HEK293 (cell line): ENCODE measurements at regions not wholly inside any gene's neighbourhood (a gene's known extent, or its start where the extent isn't known, plus 50 kb on each side); places are given as distances from the start of the nearest gene placed in this dataset.

Experiments used
- CTCF ChIA-PET: fragments of 350-600 bp; formaldehyde crosslinking; extraction: SDS; loops from one replicate; lab custom pipeline; 2021; ENCODE audit warnings: antibody characterized with exemption; lab: Yijun Ruan, JAX
- POLR2A ChIA-PET: fragments of 300-600 bp; formaldehyde crosslinking; extraction: SDS; loops from one replicate; lab custom pipeline; 2020; ENCODE audit warnings: antibody characterized with exemption, inconsistent platforms; lab: Yijun Ruan, JAX
- H3K27ac ChIP-seq: fragments of 200-500 bp; sonication (Bioruptor generic); 2 replicates; pipeline ENCODE4 v1.5.1; 2014; ENCODE audit warnings: low read depth, low read length, control low read depth, inconsistent platforms; ENCODE audit errors: extremely low read depth
- H3K36me3 ChIP-seq, 2 experiments: fragments of 200-500 bp in 1 of 2; sonication (Bioruptor generic) in 1 of 2; 1 replicate in 1 of 2; 2 replicates in 1 of 2; pipeline ENCODE4 v1.5.1; 2014 to 2017; ENCODE audit warnings: inconsistent platforms in 2 of 2, low read length in 2 of 2; ENCODE audit not compliant: control insufficient read depth in 2 of 2, insufficient read depth in 1 of 2
- H3K4me1 ChIP-seq: fragments of 200-500 bp; sonication (Bioruptor generic); 2 replicates; pipeline ENCODE4 v1.5.1; 2014; ENCODE audit warnings: mild to moderate bottlenecking, low read length, inconsistent platforms; ENCODE audit not compliant: control insufficient read depth, insufficient read depth
- H3K4me3 ChIP-seq: 2 replicates; pipeline ENCODE4 v1.5.1; 2011; ENCODE audit warnings: low read depth, mild to moderate bottlenecking, control low read depth, low read length, moderate library complexity
- H3K9me3 ChIP-seq: fragments of 200-500 bp; sonication (Bioruptor generic); 2 replicates; pipeline ENCODE4 v1.5.1; 2014; ENCODE audit warnings: low read depth, low read length, inconsistent platforms; ENCODE audit not compliant: control insufficient read depth, insufficient read depth
- GLIS2 ChIP-seq: fragments of 450-650 bp; formaldehyde crosslinking; IDR thresholded peaks from 2 replicates; pipeline ENCODE4 v1.5.1; 2016; ENCODE audit warnings: missing biosample characterization, missing genetic modification characterization
- ZFP69B ChIP-seq: fragments of 450-650 bp; formaldehyde crosslinking; IDR thresholded peaks from 2 replicates; pipeline ENCODE4 v1.5.1; 2016; ENCODE audit warnings: missing biosample characterization, missing genetic modification characterization
- ZNF132 ChIP-seq: fragments of 450-650 bp; formaldehyde crosslinking; IDR thresholded peaks from 2 replicates; pipeline ENCODE4 v1.5.1; 2017; ENCODE audit warnings: missing biosample characterization, missing genetic modification characterization, borderline replicate concordance
- ZNF155 ChIP-seq: fragments of 450-650 bp; formaldehyde crosslinking; IDR thresholded peaks from 2 replicates; pipeline ENCODE4 v1.5.1; 2016; ENCODE audit warnings: missing biosample characterization, missing genetic modification characterization
- ZNF184 ChIP-seq: fragments of 450-650 bp; IDR thresholded peaks from 2 replicates; pipeline ENCODE4 v1.5.1; 2018; ENCODE audit warnings: missing biosample characterization, mild to moderate bottlenecking, missing genetic modification characterization
- ZNF2 ChIP-seq: fragments of 450-650 bp; formaldehyde crosslinking; IDR thresholded peaks from 2 replicates; pipeline ENCODE4 v1.5.1; 2016; ENCODE audit warnings: missing biosample characterization, missing genetic modification characterization
- ZNF354C ChIP-seq: fragments of 450-650 bp; formaldehyde crosslinking; IDR thresholded peaks from 2 replicates; pipeline ENCODE4 v1.5.1; 2016; ENCODE audit warnings: missing biosample characterization, missing genetic modification characterization, low read depth, borderline replicate concordance
- ZNF404 ChIP-seq: fragments of 450-650 bp; formaldehyde crosslinking; IDR thresholded peaks from 2 replicates; pipeline ENCODE4 v1.5.1; 2017; ENCODE audit warnings: missing biosample characterization, missing genetic modification characterization
- ZNF623 ChIP-seq: fragments of 450-650 bp; formaldehyde crosslinking; IDR thresholded peaks from 2 replicates; pipeline ENCODE4 v1.5.1; 2016; ENCODE audit warnings: missing biosample characterization, missing genetic modification characterization
- ZNF626 ChIP-seq: fragments of 450-650 bp; sonication (Bioruptor Pico); formaldehyde crosslinking; IDR thresholded peaks from 2 replicates; pipeline ENCODE4 v1.5.1; 2018; ENCODE audit warnings: missing biosample characterization, missing genetic modification characterization, inconsistent platforms
- ZNF701 ChIP-seq: fragments of 450-650 bp; formaldehyde crosslinking; IDR thresholded peaks from 2 replicates; pipeline ENCODE4 v1.5.1; 2016; ENCODE audit warnings: missing biosample characterization, missing genetic modification characterization
- ZNF707 ChIP-seq: fragments of 450-650 bp; formaldehyde crosslinking; IDR thresholded peaks from 2 replicates; pipeline ENCODE4 v1.5.1; 2016; ENCODE audit warnings: missing biosample characterization, missing genetic modification characterization
- ZNF747 ChIP-seq: fragments of 450-650 bp; formaldehyde crosslinking; IDR thresholded peaks from 2 replicates; pipeline ENCODE4 v1.5.1; 2016; ENCODE audit warnings: missing biosample characterization, missing genetic modification characterization
- ZNF792 ChIP-seq: fragments of 450-650 bp; formaldehyde crosslinking; IDR thresholded peaks from 2 replicates; pipeline ENCODE4 v1.5.1; 2016; ENCODE audit warnings: missing biosample characterization, missing genetic modification characterization
- TF ChIP-seq, protein P1 (sequence below): sonication (generic); formaldehyde crosslinking; IDR thresholded peaks from 2 replicates; pipeline ENCODE4 v1.8.1; 2022; ENCODE audit warnings: mild to moderate bottlenecking, moderate library complexity, missing genetic modification reagents
- TF ChIP-seq, protein P2 (sequence below): fragments of 450-650 bp; formaldehyde crosslinking; IDR thresholded peaks from 2 replicates; pipeline ENCODE4 v1.5.1; 2016; ENCODE audit warnings: missing biosample characterization, missing genetic modification characterization
- TF ChIP-seq, protein P3 (sequence below): fragments of 450-650 bp; formaldehyde crosslinking; IDR thresholded peaks from 2 replicates; pipeline ENCODE4 v1.5.1; 2016; ENCODE audit warnings: missing biosample characterization, missing genetic modification characterization
- TF ChIP-seq, protein P4 (sequence below): fragments of 450-650 bp; formaldehyde crosslinking; optimal IDR thresholded peaks from 2 replicates; pipeline ENCODE3; 2016; ENCODE audit warnings: missing biosample characterization, mild to moderate bottlenecking, missing genetic modification characterization
- TF ChIP-seq, protein P5 (sequence below): fragments of 450-650 bp; formaldehyde crosslinking; IDR thresholded peaks from 2 replicates; pipeline ENCODE4 v1.5.1; 2016; ENCODE audit warnings: missing biosample characterization, missing genetic modification characterization

DNA sequence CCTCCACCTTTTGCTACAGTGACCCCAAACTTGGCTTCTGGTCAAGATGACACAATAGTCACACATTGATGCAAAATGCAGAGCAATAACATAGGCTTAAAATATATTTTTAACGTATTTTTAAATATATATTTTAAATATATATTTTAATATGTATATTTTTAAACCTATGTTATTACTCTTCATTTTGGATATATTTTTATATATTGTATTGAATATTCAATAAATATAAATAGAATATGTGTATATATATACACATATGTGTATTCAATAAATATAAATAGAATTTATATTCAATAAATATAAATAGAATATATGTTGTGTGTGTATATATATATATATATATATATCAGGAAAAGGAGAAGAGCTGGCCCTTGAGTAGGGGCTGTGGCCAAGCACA, 115.6 kb downstream of the POU4F1 start:
- TF ChIP-seq ZNF626 (tag by site-specific recombination), result no peak
- TF ChIP-seq GLIS2 (tag by site-specific recombination), result no peak
- TF ChIP-seq, protein P1, sequence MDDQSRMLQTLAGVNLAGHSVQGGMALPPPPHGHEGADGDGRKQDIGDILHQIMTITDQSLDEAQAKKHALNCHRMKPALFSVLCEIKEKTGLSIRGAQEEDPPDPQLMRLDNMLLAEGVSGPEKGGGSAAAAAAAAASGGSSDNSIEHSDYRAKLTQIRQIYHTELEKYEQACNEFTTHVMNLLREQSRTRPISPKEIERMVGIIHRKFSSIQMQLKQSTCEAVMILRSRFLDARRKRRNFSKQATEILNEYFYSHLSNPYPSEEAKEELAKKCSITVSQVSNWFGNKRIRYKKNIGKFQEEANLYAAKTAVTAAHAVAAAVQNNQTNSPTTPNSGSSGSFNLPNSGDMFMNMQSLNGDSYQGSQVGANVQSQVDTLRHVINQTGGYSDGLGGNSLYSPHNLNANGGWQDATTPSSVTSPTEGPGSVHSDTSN (CRISPR knock-in tag), result no peak
- TF ChIP-seq ZNF792, result no peak
- TF ChIP-seq ZNF132 (tag by site-specific recombination), result no peak
- TF ChIP-seq, protein P2, sequence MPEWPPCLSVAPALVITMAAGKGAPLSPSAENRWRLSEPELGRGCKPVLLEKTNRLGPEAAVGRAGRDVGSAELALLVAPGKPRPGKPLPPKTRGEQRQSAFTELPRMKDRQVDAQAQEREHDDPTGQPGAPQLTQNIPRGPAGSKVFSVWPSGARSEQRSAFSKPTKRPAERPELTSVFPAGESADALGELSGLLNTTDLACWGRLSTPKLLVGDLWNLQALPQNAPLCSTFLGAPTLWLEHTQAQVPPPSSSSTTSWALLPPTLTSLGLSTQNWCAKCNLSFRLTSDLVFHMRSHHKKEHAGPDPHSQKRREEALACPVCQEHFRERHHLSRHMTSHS (tag by site-specific recombination), result no peak
- no peak for TF ChIP-seq ZNF701
- no peak for TF ChIP-seq ZFP69B (tag by site-specific recombination)
- TF ChIP-seq ZNF623, result no peak
- no peak for TF ChIP-seq ZNF2
- TF ChIP-seq, all 188 proteins: peak for 0
- Histone ChIP-seq H3K9me3 (no peaks in the 10 kb centered on the region), H3K27ac (no peak overlapping the region), H3K4me1 (no peaks in the 10 kb centered on the region), H3K4me3 (no peak overlapping the region), H3K36me3 (no peaks in the 10 kb centered on the region)
- CTCF ChIA-PET, result interaction anchor here (0.6 kb wide), 1 partner anchor 177 kb away, joined by 3 read pairs; no protein-coding TSS in a partner anchor
- POLR2A ChIA-PET, result no interaction called here

DNA sequence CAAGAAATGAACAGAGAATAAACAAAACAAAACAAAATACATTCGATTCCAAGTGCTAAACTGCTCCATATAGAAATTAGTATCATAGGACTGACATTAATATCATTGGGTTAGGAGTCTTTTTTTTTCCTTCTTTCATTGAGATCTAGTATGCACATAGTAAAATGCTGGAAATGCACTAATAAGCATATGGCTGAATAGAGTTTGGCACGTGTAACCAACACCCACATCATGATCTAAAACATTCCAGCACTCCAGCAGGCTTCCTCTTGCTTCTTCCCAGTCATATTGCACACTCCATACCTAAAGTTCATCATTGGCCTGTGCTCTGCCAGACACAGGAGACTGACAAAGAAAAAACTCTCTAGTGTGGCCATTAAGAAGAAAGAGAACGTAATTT, 117.5 kb downstream of the POU4F1 start:
- no peaks in the 10 kb centered on the region for H3K36me3 ChIP-seq
- H3K9me3 ChIP-seq, result no peaks in the 10 kb centered on the region
- no peak overlapping the region for H3K4me3 ChIP-seq
- ChIA-PET POLR2A (no interaction called here), CTCF (no interaction called here)
- no peak for TF ChIP-seq ZNF184 (tag by site-specific recombination)
- TF ChIP-seq, protein P3, sequence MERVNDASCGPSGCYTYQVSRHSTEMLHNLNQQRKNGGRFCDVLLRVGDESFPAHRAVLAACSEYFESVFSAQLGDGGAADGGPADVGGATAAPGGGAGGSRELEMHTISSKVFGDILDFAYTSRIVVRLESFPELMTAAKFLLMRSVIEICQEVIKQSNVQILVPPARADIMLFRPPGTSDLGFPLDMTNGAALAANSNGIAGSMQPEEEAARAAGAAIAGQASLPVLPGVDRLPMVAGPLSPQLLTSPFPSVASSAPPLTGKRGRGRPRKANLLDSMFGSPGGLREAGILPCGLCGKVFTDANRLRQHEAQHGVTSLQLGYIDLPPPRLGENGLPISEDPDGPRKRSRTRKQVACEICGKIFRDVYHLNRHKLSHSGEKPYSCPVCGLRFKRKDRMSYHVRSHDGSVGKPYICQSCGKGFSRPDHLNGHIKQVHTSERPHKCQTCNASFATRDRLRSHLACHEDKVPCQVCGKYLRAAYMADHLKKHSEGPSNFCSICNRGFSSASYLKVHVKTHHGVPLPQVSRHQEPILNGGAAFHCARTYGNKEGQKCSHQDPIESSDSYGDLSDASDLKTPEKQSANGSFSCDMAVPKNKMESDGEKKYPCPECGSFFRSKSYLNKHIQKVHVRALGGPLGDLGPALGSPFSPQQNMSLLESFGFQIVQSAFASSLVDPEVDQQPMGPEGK (tag by site-specific recombination), result no peak
- TF ChIP-seq ZNF155 (tag by site-specific recombination), result no peak
- no peak for TF ChIP-seq ZNF354C
- TF ChIP-seq ZNF404 (tag by site-specific recombination), result no peak
- TF ChIP-seq, protein P4, sequence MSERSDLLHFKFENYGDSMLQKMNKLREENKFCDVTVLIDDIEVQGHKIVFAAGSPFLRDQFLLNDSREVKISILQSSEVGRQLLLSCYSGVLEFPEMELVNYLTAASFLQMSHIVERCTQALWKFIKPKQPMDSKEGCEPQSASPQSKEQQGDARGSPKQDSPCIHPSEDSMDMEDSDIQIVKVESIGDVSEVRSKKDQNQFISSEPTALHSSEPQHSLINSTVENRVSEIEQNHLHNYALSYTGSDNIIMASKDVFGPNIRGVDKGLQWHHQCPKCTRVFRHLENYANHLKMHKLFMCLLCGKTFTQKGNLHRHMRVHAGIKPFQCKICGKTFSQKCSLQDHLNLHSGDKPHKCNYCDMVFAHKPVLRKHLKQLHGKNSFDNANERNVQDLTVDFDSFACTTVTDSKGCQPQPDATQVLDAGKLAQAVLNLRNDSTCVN (tag by site-specific recombination), result no peak
- TF ChIP-seq, protein P5, sequence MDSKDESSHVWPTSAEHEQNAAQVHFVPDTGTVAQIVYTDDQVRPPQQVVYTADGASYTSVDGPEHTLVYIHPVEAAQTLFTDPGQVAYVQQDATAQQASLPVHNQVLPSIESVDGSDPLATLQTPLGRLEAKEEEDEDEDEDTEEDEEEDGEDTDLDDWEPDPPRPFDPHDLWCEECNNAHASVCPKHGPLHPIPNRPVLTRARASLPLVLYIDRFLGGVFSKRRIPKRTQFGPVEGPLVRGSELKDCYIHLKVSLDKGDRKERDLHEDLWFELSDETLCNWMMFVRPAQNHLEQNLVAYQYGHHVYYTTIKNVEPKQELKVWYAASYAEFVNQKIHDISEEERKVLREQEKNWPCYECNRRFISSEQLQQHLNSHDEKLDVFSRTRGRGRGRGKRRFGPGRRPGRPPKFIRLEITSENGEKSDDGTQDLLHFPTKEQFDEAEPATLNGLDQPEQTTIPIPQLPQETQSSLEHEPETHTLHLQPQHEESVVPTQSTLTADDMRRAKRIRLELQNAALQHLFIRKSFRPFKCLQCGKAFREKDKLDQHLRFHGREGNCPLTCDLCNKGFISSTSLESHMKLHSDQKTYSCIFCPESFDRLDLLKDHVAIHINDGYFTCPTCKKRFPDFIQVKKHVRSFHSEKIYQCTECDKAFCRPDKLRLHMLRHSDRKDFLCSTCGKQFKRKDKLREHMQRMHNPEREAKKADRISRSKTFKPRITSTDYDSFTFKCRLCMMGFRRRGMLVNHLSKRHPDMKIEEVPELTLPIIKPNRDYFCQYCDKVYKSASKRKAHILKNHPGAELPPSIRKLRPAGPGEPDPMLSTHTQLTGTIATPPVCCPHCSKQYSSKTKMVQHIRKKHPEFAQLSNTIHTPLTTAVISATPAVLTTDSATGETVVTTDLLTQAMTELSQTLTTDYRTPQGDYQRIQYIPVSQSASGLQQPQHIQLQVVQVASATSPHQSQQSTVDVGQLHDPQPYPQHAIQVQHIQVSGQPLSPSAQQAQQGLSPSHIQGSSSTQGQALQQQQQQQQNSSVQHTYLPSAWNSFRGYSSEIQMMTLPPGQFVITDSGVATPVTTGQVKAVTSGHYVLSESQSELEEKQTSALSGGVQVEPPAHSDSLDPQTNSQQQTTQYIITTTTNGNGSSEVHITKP, result no peak
- TF ChIP-seq ZNF707 (tag by site-specific recombination), result no peak
- TF ChIP-seq ZNF747 (tag by site-specific recombination), result no peak
- H3K4me1 ChIP-seq, result no peaks in the 10 kb centered on the region
- H3K27ac ChIP-seq, result no peak overlapping the region
